A549 (cell line): ENCODE measurements at regions not wholly inside any gene's neighbourhood (a gene's known extent, or its start where the extent isn't known, plus 50 kb on each side); places are given as distances from the start of the nearest gene placed in this dataset.
"Not testable (repeated sequence)": the region's sequence is repeated elsewhere in the genome, so short reads cannot be mapped to it uniquely, and the experiment has no call there.

Source experiments
- ATAC-seq, 2 experiments: fragments of 200-7000 bp in 1 of 2; fragments of >200 bp in 1 of 2; cut with Nextera tagmentation in 1 of 2; cut with Tn5 transposase in 1 of 2; 3 replicates each; pipeline versions ENCODE4 v1.8.0 to v1.9.1; 2018 to 2020; ENCODE audit warnings: mild to moderate bottlenecking in 1 of 2, moderate library complexity in 1 of 2
- CTCF ChIA-PET: fragments of 300-600 bp; sonication (Branson Sonifier 250); formaldehyde crosslinking; extraction: SDS; loops from one replicate; lab custom pipeline; 2021; ENCODE audit warnings: antibody characterized with exemption, inconsistent platforms; lab: Yijun Ruan, JAX
- POLR2A ChIA-PET: fragments of 350-600 bp; formaldehyde crosslinking; extraction: SDS; loops from one replicate; lab custom pipeline; 2021; ENCODE audit warnings: antibody characterized with exemption, inconsistent platforms; lab: Yijun Ruan, JAX
- DNase-seq, 2 experiments: peaks; one replicate each; pipeline versions ENCODE4 v3.0.0 to v3.0.0-alpha.2; 2011 to 2016; ENCODE audit warnings: low read depth in 1 of 2, low spot score in 1 of 2
- FAIRE-seq: peaks from 2 replicates; lab custom pipeline; 2011; peaks lifted over from hg19 to GRCh38; lab: Jason Lieb, UNC
- H3K27ac ChIP-seq, 2 experiments: fragments of >200 bp; sonication (Bioruptor Twin); formaldehyde crosslinking; 3 replicates each; pipeline ENCODE4 v1.5.1; 2016 to 2017
- H3K4me1 ChIP-seq: fragments of >200 bp; sonication (Bioruptor Twin); formaldehyde crosslinking; 3 replicates; pipeline ENCODE4 v1.6.1; 2016
- H3K4me2 ChIP-seq: fragments of >200 bp; sonication (Bioruptor Twin); formaldehyde crosslinking; 3 replicates; pipeline ENCODE4 v1.6.1; 2016
- H3K4me3 ChIP-seq: fragments of >200 bp; sonication (Bioruptor Twin); formaldehyde crosslinking; 3 replicates; pipeline ENCODE4 v1.5.1; 2016
- H3K9me3 ChIP-seq: fragments of >200 bp; sonication (Bioruptor Twin); formaldehyde crosslinking; 3 replicates; pipeline ENCODE4 v1.6.1; 2016
- EHMT2 ChIP-seq: fragments of 200-600 bp; sonication (generic); IDR thresholded peaks from 2 replicates; pipeline ENCODE4 v1.6.1; 2016; ENCODE audit warnings: antibody characterized with exemption, low read depth, mild to moderate bottlenecking, moderate library complexity
- EP300 ChIP-seq, 2 experiments: fragments of >200 bp; sonication (Bioruptor Twin); formaldehyde crosslinking; IDR thresholded peaks; 2 replicates in 1 of 2; 3 replicates in 1 of 2; pipeline ENCODE4 v1.6.1; 2016 to 2017
- FOSB ChIP-seq: fragments of 250-450 bp; sonication (Bioruptor Pico); IDR thresholded peaks from 2 replicates; pipeline ENCODE4 v1.5.0; 2020; ENCODE audit warnings: mild to moderate bottlenecking, moderate library complexity
- HDAC2 ChIP-seq: fragments of 200-600 bp; sonication (generic); IDR thresholded peaks from 2 replicates; pipeline ENCODE4 v1.6.1; 2016
- HOXB5 ChIP-seq: fragments of 250-450 bp; sonication (Bioruptor Pico); IDR thresholded peaks from 2 replicates; pipeline ENCODE4 v1.5.0; 2020; ENCODE audit warnings: mild to moderate bottlenecking, moderate library complexity
- JUNB ChIP-seq: fragments of >200 bp; sonication (Bioruptor Twin); formaldehyde crosslinking; IDR thresholded peaks from 2 replicates; pipeline ENCODE4 v1.6.1; 2016
- KDM5A ChIP-seq: fragments of 200-600 bp; sonication (generic); IDR thresholded peaks from 2 replicates; pipeline ENCODE4 v1.6.1; 2016; ENCODE audit warnings: antibody characterized with exemption, mild to moderate bottlenecking
- NR3C1 ChIP-seq: fragments of >200 bp; sonication (Bioruptor Twin); formaldehyde crosslinking; IDR thresholded peaks from 3 replicates; pipeline ENCODE4 v1.6.1; 2017
- PHF8 ChIP-seq: fragments of 200-600 bp; sonication (generic); IDR thresholded peaks from 2 replicates; pipeline ENCODE4 v1.6.1; 2016; ENCODE audit warnings: low read depth, mild to moderate bottlenecking, antibody characterized with exemption, moderate library complexity, borderline replicate concordance
- POLR2A ChIP-seq: IDR thresholded peaks from 2 replicates; pipeline ENCODE4 v1.6.1; 2012; ENCODE audit warnings: mild to moderate bottlenecking, low read length
- RCOR1 ChIP-seq: fragments of 150-350 bp; IDR thresholded peaks from 2 replicates; pipeline ENCODE4 v1.6.1; 2014; ENCODE audit warnings: antibody characterized with exemption, low read length, low read depth
- TP53 ChIP-seq: fragments of 250-450 bp; sonication (Bioruptor Pico); IDR thresholded peaks from 2 replicates; pipeline ENCODE4 v1.5.0; 2021; ENCODE audit warnings: mild to moderate bottlenecking, moderate library complexity
- ZC3H11A ChIP-seq: fragments of 450-650 bp; IDR thresholded peaks from 2 replicates; pipeline ENCODE4 v1.6.1; 2014; ENCODE audit warnings: antibody characterized with exemption, mild to moderate bottlenecking
- ZFP36 ChIP-seq: fragments of 450-650 bp; IDR thresholded peaks from 2 replicates; pipeline ENCODE4 v1.6.1; 2014; ENCODE audit warnings: borderline replicate concordance; ENCODE audit not compliant: partially characterized antibody
- WGBS: methylation state at CpG from one replicate; pipeline ENCODE4 v1.1.6; 2017; ENCODE audit errors: missing lambda C conversion rate; 5-methylcytosine and 5-hydroxymethylcytosine counted together
- TF ChIP-seq, protein P1 (sequence below): fragments of 200-600 bp; sonication (generic); IDR thresholded peaks from 2 replicates; pipeline ENCODE4 v1.6.1; 2016; ENCODE audit warnings: antibody characterized with exemption, mild to moderate bottlenecking, moderate library complexity
- TF ChIP-seq, protein P2 (sequence below): fragments of >200 bp; sonication (Bioruptor Twin); formaldehyde crosslinking; IDR thresholded peaks from 2 replicates; pipeline ENCODE4 v1.6.1; 2016
- TF ChIP-seq, protein P3 (sequence below): fragments of 250-450 bp; sonication (Bioruptor Pico); IDR thresholded peaks from 2 replicates; pipeline ENCODE4 v1.5.0; 2020; ENCODE audit warnings: low read depth, mild to moderate bottlenecking, moderate library complexity

DNA sequence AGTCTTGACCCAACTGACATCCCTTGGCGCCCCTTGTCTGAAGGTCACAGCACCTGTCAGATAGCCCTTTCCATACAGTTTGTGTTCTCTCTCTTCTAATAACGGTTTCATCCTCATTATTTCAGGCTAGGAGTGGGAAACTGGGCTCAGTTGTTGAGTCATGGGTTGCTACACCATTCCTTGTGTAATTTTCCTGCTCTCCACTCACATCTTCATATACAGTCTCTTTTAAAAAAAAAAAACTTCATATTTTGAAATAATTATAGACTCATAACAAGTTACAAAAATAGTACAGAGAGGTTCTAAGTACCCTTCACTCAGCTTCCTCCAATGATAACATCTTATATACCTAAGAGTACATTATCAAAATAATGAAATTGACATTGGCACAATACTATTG is 60.2 kb upstream of the GRPR start:
- 47% methylated on average over 2 of the region's 2 CpGs for WGBS
- Histone ChIP-seq H3K9me3 (0 out of 3 replicates have a peak, but pooled peaks cover 2% of the 10 kb centered on the region), H3K4me1 (no peaks in the 10 kb centered on the region), H3K4me2 (no peak overlapping the region)
- DNase-seq, result no peak
- no peak for ATAC-seq
- CTCF ChIA-PET, result interaction anchor here (0.7 kb wide), 1 partner anchor 13 kb away, joined by 3 read pairs; no protein-coding TSS in a partner anchor
- TF ChIP-seq, protein P1, sequence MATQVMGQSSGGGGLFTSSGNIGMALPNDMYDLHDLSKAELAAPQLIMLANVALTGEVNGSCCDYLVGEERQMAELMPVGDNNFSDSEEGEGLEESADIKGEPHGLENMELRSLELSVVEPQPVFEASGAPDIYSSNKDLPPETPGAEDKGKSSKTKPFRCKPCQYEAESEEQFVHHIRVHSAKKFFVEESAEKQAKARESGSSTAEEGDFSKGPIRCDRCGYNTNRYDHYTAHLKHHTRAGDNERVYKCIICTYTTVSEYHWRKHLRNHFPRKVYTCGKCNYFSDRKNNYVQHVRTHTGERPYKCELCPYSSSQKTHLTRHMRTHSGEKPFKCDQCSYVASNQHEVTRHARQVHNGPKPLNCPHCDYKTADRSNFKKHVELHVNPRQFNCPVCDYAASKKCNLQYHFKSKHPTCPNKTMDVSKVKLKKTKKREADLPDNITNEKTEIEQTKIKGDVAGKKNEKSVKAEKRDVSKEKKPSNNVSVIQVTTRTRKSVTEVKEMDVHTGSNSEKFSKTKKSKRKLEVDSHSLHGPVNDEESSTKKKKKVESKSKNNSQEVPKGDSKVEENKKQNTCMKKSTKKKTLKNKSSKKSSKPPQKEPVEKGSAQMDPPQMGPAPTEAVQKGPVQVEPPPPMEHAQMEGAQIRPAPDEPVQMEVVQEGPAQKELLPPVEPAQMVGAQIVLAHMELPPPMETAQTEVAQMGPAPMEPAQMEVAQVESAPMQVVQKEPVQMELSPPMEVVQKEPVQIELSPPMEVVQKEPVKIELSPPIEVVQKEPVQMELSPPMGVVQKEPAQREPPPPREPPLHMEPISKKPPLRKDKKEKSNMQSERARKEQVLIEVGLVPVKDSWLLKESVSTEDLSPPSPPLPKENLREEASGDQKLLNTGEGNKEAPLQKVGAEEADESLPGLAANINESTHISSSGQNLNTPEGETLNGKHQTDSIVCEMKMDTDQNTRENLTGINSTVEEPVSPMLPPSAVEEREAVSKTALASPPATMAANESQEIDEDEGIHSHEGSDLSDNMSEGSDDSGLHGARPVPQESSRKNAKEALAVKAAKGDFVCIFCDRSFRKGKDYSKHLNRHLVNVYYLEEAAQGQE, result no peak
- TF ChIP-seq, all 56 proteins: peak for 0
- no peak overlapping the region for H3K27ac ChIP-seq
- FAIRE-seq, result no peak
- POLR2A ChIA-PET, result no interaction called here
- H3K4me3 ChIP-seq, result no peak overlapping the region

DNA sequence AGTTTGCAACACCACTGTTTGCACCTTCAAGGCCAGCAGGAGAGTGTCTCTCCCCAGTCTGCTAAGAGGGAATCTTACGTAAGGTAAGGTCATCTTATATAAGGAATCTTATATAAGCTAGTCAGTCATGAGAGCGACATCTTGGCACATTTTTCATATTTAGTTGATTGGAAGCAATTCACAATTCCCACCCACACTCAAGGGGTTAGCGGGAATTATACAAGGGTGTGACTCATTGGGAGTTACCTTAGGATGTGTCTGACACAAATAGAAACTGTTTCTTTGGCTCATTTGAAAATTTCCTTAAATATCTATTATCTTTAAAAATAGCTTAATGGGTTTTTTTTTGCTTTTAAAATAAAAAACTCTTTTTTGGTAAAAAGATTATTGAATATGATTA is 62.1 kb upstream of the GRPR start:
- no peak for TF ChIP-seq HOXB5
- TF ChIP-seq KDM5A, result no peak
- TF ChIP-seq ZC3H11A, result no peak
- no peak for TF ChIP-seq RCOR1
- TF ChIP-seq, protein P2, sequence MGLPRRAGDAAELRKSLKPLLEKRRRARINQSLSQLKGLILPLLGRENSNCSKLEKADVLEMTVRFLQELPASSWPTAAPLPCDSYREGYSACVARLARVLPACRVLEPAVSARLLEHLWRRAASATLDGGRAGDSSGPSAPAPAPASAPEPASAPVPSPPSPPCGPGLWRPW, result no peak
- TF ChIP-seq, all 56 proteins: peak for 0
- Histone ChIP-seq H3K9me3 (0 out of 3 replicates have a peak, but pooled peaks cover 2% of the 10 kb centered on the region), H3K4me1 (no peaks in the 10 kb centered on the region), H3K4me2 (no peak overlapping the region), H3K4me3 (no peak overlapping the region), H3K27ac (no peak overlapping the region)
- FAIRE-seq (no peak), DNase-seq (no peak), ATAC-seq (no peak)
- ChIA-PET POLR2A (no interaction called here), CTCF (interaction anchor here (0.8 kb wide), 1 partner anchor 18 kb away, joined by 3 read pairs; no protein-coding TSS in a partner anchor)
- 87% methylated on average over 3 of the region's 3 CpGs for WGBS

DNA sequence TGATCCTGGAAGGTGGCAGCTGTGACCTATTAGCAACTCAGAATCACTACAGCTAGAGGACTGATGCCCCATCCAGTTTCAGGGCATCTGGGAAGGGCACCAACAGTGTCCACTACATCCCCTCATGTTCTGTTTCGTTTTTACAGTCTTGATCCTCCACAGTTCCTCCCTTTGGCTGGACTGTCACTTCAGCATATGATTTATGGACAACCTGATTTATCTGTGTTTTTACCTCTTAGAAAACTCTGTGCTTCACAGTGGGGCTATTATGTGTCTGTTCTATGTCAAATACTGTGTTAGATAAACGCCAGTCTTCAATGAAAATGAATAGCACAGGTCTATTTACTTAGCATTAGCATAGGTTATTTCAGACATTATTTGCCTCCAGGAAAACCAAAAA is 63.1 kb upstream of the GRPR start:
- ChIA-PET POLR2A (no interaction called here), CTCF (interaction anchor here (0.6 kb wide), 1 partner anchor 213 kb away, joined by 3 read pairs; no protein-coding TSS in a partner anchor)
- Histone ChIP-seq H3K4me1 (no peaks in the 10 kb centered on the region), H3K4me3 (no peak overlapping the region), H3K4me2 (no peak overlapping the region), H3K9me3 (0 out of 3 replicates have a peak, but pooled peaks cover 2% of the 10 kb centered on the region), H3K27ac (no peak overlapping the region)
- no peak for DNase-seq
- TF ChIP-seq HDAC2, result no peak
- TF ChIP-seq PHF8, result no peak
- no peak for TF ChIP-seq POLR2A
- no peak for TF ChIP-seq JUNB
- TF ChIP-seq, protein P2, result no peak
- TF ChIP-seq EP300 (IDR thresholded peaks at IDR 0.05), result no peak
- TF ChIP-seq EHMT2, result no peak
- FAIRE-seq, result no peak
- ATAC-seq, result no peak
- 2% methylated on average over 2 of the region's 2 CpGs for whole genome bisulfite sequencing

DNA sequence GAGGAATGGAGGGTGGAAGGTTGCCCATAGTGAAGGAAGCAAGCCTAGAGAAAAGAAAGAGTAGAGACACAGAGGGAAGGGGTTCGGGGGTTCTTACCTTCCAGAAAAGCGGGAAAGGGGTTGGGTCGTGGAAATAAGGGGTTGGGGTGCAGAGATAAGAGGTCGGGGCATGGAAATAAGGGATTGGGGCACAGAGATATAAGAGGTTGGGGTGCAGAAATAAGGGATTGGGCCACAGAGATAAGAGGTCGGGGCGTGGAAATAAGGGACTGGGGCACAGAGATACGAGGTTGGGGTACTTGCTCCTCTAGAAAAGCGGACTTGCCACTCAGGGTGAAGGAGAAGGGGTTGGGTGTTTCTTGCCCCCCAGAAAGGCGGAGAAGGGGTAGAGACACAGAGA is 74.2 kb upstream of the GRPR start:
- POLR2A ChIA-PET, CTCF ChIA-PET, H3K27ac ChIP-seq, DNase-seq, H3K4me2 ChIP-seq, H3K9me3 ChIP-seq, H3K4me3 ChIP-seq, H3K4me1 ChIP-seq, ATAC-seq, FAIRE-seq: not testable (repeated sequence)
- WGBS, result 52% methylated on average over 8 of the region's 9 CpGs

DNA sequence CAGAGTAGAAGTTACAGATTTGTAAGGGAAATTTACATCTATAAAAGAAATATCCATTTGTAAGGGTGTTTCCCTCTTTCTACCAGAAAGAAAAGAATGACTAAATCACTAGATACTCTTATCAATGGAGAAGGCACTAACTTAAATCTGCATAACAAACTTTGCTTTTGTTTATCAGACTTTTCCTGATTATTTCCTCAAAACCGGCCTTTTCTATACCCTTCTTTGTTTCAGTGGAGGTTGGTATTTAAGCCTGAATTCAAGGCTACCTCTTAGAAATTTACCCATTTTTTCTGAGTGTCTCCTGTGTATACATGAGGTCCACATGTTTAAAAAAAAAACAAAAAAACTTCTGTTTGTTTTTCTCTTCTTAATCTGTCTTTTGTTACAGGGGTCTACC is 80.4 kb upstream of the GRPR start:
- H3K27ac ChIP-seq, result no peak overlapping the region
- ChIA-PET CTCF (no interaction called here), POLR2A (no interaction called here)
- no peak for FAIRE-seq
- no peaks in the 10 kb centered on the region for H3K4me1 ChIP-seq
- DNase-seq, result no peak
- H3K4me2 ChIP-seq, result no peak overlapping the region
- ATAC-seq, result no peak
- 74% methylated on average over 1 of the region's 1 CpG for WGBS
- no peaks in the 10 kb centered on the region for H3K9me3 ChIP-seq
- TF ChIP-seq FOSB (no peak), TP53 (CRISPR knock-in tag) (no peak), ZFP36 (no peak), NR3C1 (no peak)
- TF ChIP-seq, protein P3, sequence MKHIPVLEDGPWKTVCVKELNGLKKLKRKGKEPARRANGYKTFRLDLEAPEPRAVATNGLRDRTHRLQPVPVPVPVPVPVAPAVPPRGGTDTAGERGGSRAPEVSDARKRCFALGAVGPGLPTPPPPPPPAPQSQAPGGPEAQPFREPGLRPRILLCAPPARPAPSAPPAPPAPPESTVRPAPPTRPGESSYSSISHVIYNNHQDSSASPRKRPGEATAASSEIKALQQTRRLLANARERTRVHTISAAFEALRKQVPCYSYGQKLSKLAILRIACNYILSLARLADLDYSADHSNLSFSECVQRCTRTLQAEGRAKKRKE (CRISPR knock-in tag), result no peak
- TF ChIP-seq, all 56 proteins: peak for 0
- no peak overlapping the region for H3K4me3 ChIP-seq
